ENCODE measurements at regions not wholly inside any gene's neighbourhood (a gene's known extent, or its start where the extent isn't known, plus 50 kb on each side); places are given as distances from the start of the nearest gene placed in this dataset.
"Not testable (repeated sequence)": the region's sequence is repeated elsewhere in the genome, so short reads cannot be mapped to it uniquely, and the experiment has no call there.

DNA sequence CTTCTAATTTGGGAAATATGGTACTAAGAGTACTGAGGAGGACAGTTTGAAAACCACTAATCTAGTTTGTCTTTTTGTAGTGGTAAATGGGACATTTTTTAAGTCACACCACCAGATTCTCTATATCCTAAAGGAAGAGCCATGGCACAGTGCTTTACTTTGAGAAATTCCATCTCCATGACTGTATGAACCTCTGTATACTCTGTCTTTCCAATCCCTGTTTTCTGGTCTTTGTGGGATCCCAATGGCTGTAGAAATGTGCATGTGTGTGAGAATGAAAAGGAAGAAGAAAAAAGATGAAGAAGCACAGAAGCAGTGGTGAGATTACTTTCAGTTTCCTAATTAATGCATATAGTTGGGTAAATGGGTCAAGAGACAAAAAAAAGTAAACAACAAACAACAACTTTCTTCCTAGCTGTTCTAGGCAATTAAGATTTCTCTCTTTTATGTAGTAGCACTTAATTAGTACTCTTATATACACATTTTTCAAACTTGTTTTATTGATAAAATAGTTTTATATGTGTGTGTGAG, 141.2 kb upstream of the HCRTR2 start:
- no peaks in the 10 kb centered on the region for H3K36me3 ChIP-seq (replicated peaks)
- no peaks in the 10 kb centered on the region; the same call in 1 of the 2 replicates for H3K4me1 ChIP-seq
- no peaks in the 10 kb centered on the region for H3K27me3 ChIP-seq (ENCODE audit: low read depth)
- in situ Hi-C loops (cut with MboI; ENCODE audit: low sequenced_read_pairs): no loop called here
- DNase-seq (ENCODE audit: low spot score in 2 of 2): no peak
- H3K9me3 ChIP-seq: no peaks in the 10 kb centered on the region
- no peak overlapping the region for H3K4me3 ChIP-seq

DNA sequence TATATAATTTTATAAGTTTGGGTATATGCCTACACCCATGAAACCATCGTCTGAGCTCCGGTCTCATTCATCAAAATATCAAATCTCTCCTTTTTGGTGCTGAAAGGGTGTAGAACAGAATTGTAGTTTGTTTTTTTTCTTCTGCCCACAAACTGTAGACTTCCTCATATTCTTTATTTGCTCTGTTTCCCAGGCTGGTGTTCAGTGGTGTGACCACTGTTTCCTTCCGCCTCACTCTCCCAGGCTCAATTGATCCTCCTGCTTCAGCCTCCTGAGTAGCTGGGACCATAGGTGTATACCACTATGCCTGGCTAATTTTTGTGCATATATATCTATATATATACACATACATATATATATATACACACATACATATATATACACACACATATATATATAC, 139.6 kb upstream of the HCRTR2 start:
- in situ Hi-C loops (cut with MboI; ENCODE audit: low sequenced_read_pairs): no loop called here

DNA sequence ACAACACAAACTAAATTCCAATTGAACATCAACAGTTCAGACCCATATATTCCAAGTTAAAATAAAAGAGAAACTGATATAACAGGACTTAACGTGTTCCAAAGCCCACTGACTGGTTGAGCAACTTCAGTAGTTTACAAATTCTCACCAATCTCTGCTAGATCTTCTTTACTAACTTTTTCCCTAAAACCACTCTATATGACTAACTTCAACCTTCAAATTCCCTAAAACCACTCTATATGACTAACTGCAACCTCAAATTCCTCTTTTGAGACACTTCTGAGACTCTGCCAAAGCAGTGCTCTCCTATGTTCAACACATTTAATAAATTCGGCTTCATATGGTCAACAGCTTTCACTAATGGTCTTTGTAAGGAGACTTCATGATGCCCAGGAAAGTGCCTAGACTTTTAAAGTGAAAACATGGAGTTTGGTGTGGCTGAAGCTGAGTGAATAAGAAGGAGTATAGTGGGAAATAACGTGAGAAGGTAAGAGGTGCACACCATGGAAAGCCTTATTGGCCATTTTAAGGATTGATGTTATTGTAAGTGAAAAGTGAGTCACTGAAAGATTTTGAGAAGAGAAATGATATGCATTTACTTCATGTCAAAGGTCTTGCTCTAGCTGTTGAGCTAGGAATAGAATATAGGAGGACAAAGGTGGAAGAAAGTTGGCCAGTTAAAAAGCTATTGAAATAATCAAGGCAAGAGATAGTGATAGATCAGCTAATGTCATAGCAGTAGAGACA, 134.0 kb upstream of the HCRTR2 start:
- no peak for DNase-seq (ENCODE audit: low spot score in 2 of 2)
- Histone ChIP-seq H3K36me3 (replicated peaks) (no peaks in the 10 kb centered on the region), H3K9me3 (no peaks in the 10 kb centered on the region), H3K4me3 (no peak overlapping the region), H3K4me1 (no peaks in the 10 kb centered on the region), H3K27me3 (ENCODE audit: low read depth) (no peaks in the 10 kb centered on the region)
- in situ Hi-C loops (cut with MboI; ENCODE audit: low sequenced_read_pairs): no loop called here

More for the DNA sequence above, 139.6 kb upstream of the HCRTR2 start:
- Histone ChIP-seq H3K27me3 (ENCODE audit: low read depth) (no peaks in the 10 kb centered on the region), H3K4me1 (no peaks in the 10 kb centered on the region; the same call in 1 of the 2 replicates), H3K4me3 (no peak overlapping the region), H3K36me3 (replicated peaks) (no peaks in the 10 kb centered on the region), H3K9me3 (no peaks in the 10 kb centered on the region)
- DNase-seq (ENCODE audit: low spot score in 2 of 2): no peak

DNA sequence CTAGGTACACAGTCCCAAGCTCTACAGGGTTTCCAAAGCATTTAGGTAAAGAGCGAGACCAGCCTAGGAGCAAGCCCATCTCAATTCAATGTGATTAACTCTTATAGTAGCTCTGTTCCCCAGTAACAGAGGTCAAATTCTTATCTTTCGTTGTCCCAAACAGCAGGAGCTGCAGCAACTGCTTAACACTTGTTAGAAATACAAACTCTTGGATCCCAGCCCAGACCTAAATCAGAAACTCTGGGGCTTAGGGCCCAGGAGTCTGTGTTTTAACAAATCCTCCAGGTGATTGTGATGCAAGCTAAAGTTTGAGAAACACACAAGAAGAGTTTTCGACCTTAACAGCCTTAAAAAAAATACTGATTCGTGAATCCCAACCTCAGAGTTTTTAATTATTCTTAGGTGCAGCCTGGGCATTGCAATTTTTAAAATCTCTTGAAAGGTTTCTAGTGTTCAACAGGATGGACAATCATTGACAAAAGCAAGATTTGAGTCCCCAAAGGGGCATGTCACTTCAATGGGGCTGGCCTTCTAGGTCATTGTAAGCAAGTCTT, 127.4 kb upstream of the HCRTR2 start:
- in situ Hi-C loops (cut with MboI; ENCODE audit: low sequenced_read_pairs): no loop called here
- Histone ChIP-seq H3K9me3 (no peaks in the 10 kb centered on the region), H3K4me3 (no peak overlapping the region), H3K27me3 (ENCODE audit: low read depth) (no peaks in the 10 kb centered on the region), H3K4me1 (no peaks in the 10 kb centered on the region), H3K36me3 (replicated peaks) (no peaks in the 10 kb centered on the region)
- no peak for DNase-seq (ENCODE audit: low spot score in 2 of 2)

DNA sequence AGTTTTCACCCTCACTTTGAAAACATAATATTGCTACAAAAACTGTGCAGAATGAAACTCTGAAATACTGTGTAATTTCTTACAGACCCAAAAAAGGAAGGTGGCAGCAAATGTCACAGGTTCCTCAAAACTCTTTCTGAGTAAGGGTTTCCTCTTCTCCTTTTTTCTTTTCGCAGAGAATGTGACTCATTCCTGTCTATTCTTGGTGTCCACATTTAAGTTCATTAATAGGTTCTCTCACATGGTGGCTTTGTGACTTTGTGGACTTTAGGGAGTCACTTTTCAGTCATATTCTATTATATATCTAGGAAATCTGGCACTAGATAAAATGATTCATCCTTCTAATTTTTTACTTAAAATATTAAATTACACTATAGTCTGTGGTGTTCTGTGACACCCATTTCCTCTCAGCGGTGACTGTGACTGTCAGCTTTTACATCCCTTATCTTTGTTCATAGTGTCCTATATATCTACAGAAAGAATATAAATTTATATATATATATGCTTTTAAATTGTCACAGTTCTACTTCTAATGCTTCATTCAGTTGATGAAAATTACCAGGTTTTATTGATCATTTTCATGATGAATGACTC, 126.8 kb upstream of the HCRTR2 start:
- Histone ChIP-seq H3K4me1 (no peaks in the 10 kb centered on the region), H3K36me3 (replicated peaks) (no peaks in the 10 kb centered on the region), H3K4me3 (no peak overlapping the region), H3K27me3 (ENCODE audit: low read depth) (no peaks in the 10 kb centered on the region), H3K9me3 (no peaks in the 10 kb centered on the region)
- in situ Hi-C loops (cut with MboI; ENCODE audit: low sequenced_read_pairs): no loop called here
- no peak for DNase-seq (ENCODE audit: low spot score in 2 of 2)

DNA sequence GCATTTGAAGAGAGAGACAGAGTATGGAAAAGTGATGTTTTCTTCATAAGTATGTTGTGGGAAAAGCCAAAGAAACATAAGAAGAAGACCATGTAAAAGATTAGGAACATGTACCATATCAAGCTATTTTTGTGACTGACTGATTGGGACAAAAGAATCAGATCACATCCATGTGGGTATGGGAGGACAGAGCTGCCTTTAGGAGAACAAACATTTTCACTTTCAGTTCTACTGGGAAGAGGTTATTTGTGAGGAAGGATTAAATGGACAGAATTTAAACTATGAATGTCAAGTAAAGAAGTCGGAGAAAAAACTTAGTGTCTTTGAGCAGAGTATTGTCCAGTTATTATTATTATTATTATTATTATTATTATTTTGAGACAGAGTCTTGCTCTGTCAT, 124.4 kb upstream of the HCRTR2 start:
- in situ Hi-C loops (cut with MboI; ENCODE audit: low sequenced_read_pairs): loop anchor here (25.0 kb wide), 2 partner anchors 338 to 1063 kb away; no protein-coding TSS in a partner anchor
- Histone ChIP-seq H3K9me3 (no peaks in the 10 kb centered on the region), H3K4me1 (no peaks in the 10 kb centered on the region), H3K27me3 (ENCODE audit: low read depth) (no peaks in the 10 kb centered on the region), H3K4me3 (no peak overlapping the region), H3K36me3 (replicated peaks) (no peaks in the 10 kb centered on the region)
- no peak for DNase-seq (ENCODE audit: low spot score in 2 of 2)

DNA sequence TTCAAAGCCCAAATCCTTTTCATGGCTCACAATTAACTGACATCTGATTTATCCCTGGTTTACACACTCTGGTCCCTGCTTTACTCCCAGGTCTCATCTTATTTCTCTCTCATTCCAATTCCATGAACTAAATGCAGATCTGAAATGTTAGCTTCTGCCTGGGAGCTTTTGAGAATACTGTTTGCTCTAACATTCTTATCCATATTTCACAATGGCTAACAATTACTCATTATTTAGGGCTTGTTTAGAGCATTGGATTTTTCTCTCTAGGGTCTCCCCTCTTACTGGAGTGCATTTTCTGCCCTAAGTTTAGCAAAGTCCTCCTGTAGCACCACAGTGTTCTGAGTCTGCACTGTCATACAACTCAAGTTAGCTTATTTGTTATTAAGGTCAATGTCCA, 121.5 kb upstream of the HCRTR2 start:
- in situ Hi-C loops (cut with MboI; ENCODE audit: low sequenced_read_pairs): loop anchor here (25.0 kb wide), 2 partner anchors 341 to 1066 kb away; no protein-coding TSS in a partner anchor
- Histone ChIP-seq H3K36me3 (replicated peaks) (no peaks in the 10 kb centered on the region), H3K4me1 (no peaks in the 10 kb centered on the region), H3K9me3 (no peaks in the 10 kb centered on the region), H3K27me3 (ENCODE audit: low read depth) (no peaks in the 10 kb centered on the region), H3K4me3 (no peak overlapping the region)
- DNase-seq (ENCODE audit: low spot score in 2 of 2): no peak

DNA sequence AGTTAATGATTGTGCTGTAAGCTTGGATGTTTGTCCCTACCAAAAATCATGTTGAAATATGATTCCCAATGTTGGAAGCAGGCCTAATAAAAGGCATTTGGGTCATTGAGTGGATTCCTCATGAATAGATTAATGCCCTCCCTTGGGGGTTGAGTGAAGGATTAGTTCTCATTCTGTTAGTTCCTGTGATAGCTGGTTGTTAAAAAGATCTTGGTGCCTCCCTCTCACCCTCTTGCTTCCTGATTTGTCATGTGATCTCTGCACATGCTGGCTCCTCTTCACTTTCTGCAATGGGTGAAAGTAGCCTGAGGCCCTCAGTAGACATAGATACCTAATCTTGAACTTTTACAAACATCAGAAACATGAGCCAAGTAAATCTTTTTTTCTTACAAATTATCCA, 115.6 kb upstream of the HCRTR2 start:
- no peaks in the 10 kb centered on the region for H3K27me3 ChIP-seq (ENCODE audit: low read depth)
- in situ Hi-C loops (cut with MboI; ENCODE audit: low sequenced_read_pairs): loop anchor here (25.0 kb wide), 2 partner anchors 346 to 1071 kb away; no protein-coding TSS in a partner anchor
- H3K4me1 ChIP-seq: no peaks in the 10 kb centered on the region
- H3K9me3 ChIP-seq: no peaks in the 10 kb centered on the region
- no peak overlapping the region for H3K4me3 ChIP-seq
- no peak for DNase-seq (ENCODE audit: low spot score in 2 of 2)
- H3K36me3 ChIP-seq (replicated peaks): no peaks in the 10 kb centered on the region

DNA sequence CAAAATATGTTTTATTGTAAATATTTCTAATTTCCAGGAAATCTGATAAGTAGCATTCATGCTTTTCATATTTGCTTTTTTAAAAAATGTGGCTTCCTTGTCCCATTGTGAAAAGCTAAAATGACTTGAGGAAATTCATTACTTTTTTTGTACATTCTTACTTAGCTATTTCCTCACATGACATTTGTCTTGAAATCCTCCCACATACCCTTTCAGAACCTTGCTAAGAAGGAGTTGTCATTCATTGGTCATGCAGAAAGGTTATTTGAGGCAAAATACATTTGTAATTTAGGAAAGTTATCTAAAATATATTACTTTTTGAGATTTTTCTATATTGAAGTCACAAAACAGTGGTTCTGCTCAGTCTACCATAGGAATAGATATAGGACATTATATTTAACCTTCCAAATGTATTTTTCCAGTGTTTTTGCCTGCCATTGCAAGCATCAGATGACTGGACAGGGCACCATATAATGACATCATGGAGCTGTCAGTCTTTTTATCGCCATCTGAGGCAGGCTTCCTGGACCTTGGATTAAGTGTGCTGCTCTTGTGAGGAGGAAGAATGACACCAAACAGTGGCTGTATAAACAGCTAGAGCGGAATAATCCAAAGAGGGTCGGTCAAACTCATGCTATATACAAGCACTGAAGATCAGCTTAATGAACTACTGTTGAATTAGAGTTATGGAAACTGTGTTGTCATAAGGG, 109.4 kb upstream of the HCRTR2 start:
- no peak for DNase-seq (ENCODE audit: low spot score in 2 of 2)
- H3K27me3 ChIP-seq (ENCODE audit: low read depth): no peaks in the 10 kb centered on the region
- no peak overlapping the region for H3K4me3 ChIP-seq
- H3K9me3 ChIP-seq: no peaks in the 10 kb centered on the region
- H3K4me1 ChIP-seq: no peaks in the 10 kb centered on the region
- H3K36me3 ChIP-seq (replicated peaks): no peaks in the 10 kb centered on the region
- in situ Hi-C loops (cut with MboI; ENCODE audit: low sequenced_read_pairs): loop anchor here (25.0 kb wide), 2 partner anchors 353 to 1078 kb away; no protein-coding TSS in a partner anchor

DNA sequence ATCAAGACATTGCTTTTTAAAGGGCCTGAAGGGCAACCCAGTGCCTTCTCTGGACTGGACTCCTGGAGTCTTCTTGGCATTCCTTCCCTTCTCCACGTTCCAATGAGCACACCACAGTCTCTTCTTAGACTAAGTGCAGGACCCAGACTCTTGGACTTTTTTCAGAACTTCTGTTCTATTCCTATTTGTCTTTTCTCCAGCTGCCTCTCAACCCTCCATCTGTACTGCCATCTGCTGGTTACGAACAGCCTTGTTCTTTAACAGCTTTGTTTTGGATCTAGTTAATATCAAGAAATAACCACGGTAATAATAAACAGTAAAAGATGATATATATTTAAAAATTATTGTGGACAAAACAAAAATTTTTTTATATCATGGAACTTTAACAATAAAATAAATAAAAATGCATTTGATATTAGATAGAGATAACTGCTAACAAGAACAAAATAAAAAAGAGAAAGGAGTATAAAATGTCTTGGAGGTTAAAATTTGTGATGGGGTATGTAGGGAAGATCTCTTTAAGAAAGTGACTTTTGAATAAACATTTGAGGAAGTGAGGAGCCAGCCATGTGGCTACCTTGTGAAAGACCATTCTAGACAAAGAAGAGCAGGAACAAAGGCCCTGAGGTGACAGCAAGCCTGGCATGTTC, 105.1 kb upstream of the HCRTR2 start:
- in situ Hi-C loops (cut with MboI; ENCODE audit: low sequenced_read_pairs): loop anchor here (25.0 kb wide), 2 partner anchors 357 to 1082 kb away; no protein-coding TSS in a partner anchor
- H3K36me3 ChIP-seq (replicated peaks): no peaks in the 10 kb centered on the region
- H3K4me3 ChIP-seq: no peak overlapping the region
- no peaks in the 10 kb centered on the region for H3K4me1 ChIP-seq
- H3K27me3 ChIP-seq (ENCODE audit: low read depth): no peaks in the 10 kb centered on the region
- peak; percentile 39 to 61 for DNase-seq (ENCODE audit: low spot score in 2 of 2)
- H3K9me3 ChIP-seq: no peaks in the 10 kb centered on the region

DNA sequence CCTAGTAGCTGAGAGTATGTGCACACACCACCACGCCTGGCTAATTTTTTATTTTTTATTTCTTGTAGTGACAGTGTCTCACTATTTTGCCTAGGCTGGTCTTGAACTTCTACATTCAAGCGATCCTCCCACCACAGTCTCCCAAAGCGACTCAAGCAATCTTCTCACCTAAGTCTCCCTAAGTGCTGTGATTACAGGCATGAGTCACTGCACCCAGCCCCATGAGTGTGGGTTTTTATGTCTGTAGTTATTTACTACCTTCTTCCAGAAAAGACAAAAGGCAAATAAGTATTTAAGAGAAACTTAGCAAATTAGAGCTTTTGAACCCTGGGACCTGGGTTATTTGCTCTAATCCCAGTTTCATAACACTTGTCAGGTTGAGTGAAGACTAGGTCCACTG, 92.3 kb upstream of the HCRTR2 start:
- in situ Hi-C loops (cut with MboI; ENCODE audit: low sequenced_read_pairs): no loop called here
- H3K4me3 ChIP-seq: no peak overlapping the region
- no peaks in the 10 kb centered on the region for H3K4me1 ChIP-seq
- H3K36me3 ChIP-seq (replicated peaks): no peaks in the 10 kb centered on the region
- H3K9me3 ChIP-seq: no peaks in the 10 kb centered on the region
- H3K27me3 ChIP-seq (ENCODE audit: low read depth): no peaks in the 10 kb centered on the region
- DNase-seq (ENCODE audit: low spot score in 2 of 2): no peak

DNA sequence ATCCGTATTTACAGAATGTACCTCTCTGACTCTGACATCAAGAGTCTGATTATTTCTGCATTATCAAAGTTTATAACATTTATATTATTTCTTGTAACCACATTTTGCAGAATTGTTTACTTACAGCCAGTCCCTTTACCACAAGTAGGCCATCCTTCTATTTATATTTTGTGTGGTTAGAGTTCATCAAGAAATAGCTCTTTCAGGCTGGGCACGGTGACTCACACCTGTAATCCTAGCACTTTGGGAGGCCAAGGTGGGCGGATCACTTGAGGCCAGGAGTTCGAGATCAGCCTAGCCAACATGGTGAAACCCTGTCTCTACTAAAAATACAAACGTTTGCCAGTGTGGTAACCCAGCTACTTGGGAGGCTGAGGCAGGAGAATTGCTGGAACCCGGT, 86.3 kb upstream of the HCRTR2 start:
- H3K27me3 ChIP-seq (ENCODE audit: low read depth); DNase-seq (ENCODE audit: low spot score in 2 of 2); H3K4me3 ChIP-seq; in situ Hi-C loops (cut with MboI; ENCODE audit: low sequenced_read_pairs); H3K9me3 ChIP-seq; H3K36me3 ChIP-seq (replicated peaks); H3K4me1 ChIP-seq: not testable (repeated sequence)

DNA sequence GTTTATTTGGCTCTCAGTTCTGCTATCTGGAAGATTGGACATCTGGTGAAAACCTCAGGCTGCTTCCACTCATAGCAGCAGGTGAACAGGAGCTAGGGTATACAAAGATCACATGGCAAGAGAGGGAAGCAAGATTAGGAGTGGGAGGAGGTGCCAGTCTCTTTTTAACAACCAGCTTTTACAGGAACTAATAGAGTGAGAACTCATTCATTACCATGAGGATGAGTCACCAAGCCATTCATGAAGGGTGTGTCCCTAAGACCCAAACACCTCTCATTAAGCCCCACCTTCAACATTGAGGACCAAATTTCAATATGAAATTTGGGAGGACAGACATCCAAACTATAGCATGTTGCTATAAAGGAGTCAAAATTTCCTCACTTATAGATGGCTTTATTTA, 85.4 kb upstream of the HCRTR2 start:
- DNase-seq (ENCODE audit: low spot score in 2 of 2): no peak
- in situ Hi-C loops (cut with MboI; ENCODE audit: low sequenced_read_pairs): no loop called here
- Histone ChIP-seq H3K4me3 (no peak overlapping the region), H3K9me3 (peaks cover 5% of the 10 kb centered on the region), H3K27me3 (ENCODE audit: low read depth) (no peaks in the 10 kb centered on the region), H3K4me1 (no peaks in the 10 kb centered on the region), H3K36me3 (replicated peaks) (no peaks in the 10 kb centered on the region)
